Stomach (tissue), 4 donors: ENCODE measurements at regions not wholly inside any gene's neighbourhood (a gene's known extent, or its start where the extent isn't known, plus 50 kb on each side); places are given as distances from the start of the nearest gene placed in this dataset.

ENCODE experiments used
- CTCF ChIP-seq, 7 experiments: fragments of 450-650 bp in 4 of 7; fragments of 200-600 bp in 3 of 7; sonication (generic) in 3 of 7; IDR thresholded peaks; one replicate each; pipeline ENCODE4 v1.5.1; 2016 to 2019; ENCODE audit warnings: antibody characterized with exemption in 7 of 7, control low read depth in 2 of 7, mild to moderate bottlenecking in 1 of 7
- POLR2A ChIP-seq, 4 donors: fragments of 450-650 bp; IDR thresholded peaks; one replicate each; pipeline ENCODE4 v1.6.1; 2016; ENCODE audit warnings: antibody characterized with exemption in 4 of 4, control low read depth in 2 of 4, mild to moderate bottlenecking in 1 of 4, moderate library complexity in 1 of 4

GRCh38 chr15:81766829-81767475 is 278.9 kb downstream of the MEX3B start:
- TF ChIP-seq CTCF (IDR thresholded peaks at IDR 0.05) (no peak), POLR2A (IDR thresholded peaks at IDR 0.05) (no peak)
